ENCODE measurements at regions not wholly inside any gene's neighbourhood (a gene's known extent, or its start where the extent isn't known, plus 50 kb on each side); places are given as distances from the start of the nearest gene placed in this dataset.

GRCh38 chr12:69097619-69098368 lies 141.6 kb upstream of the CPSF6 start:
- no peak for DNase-seq

- no peak for DNase-seq
Measured at GRCh38 chr12:69099201-69099837, 140.1 kb upstream of the CPSF6 start.

GRCh38 chr12:69101505-69101904 lies 137.9 kb upstream of the CPSF6 start:
- DNase-seq: no peak

- no peak for DNase-seq
Measured at GRCh38 chr12:69102856-69103255, 136.5 kb upstream of the CPSF6 start.

GRCh38 chr12:69105101-69105962 lies 134.0 kb upstream of the CPSF6 start:
- DNase-seq: no peak

- no peak for DNase-seq
Measured at GRCh38 chr12:69106482-69107118, 132.8 kb upstream of the CPSF6 start.

GRCh38 chr12:69107541-69107940 lies 131.8 kb upstream of the CPSF6 start:
- DNase-seq: no peak

- DNase-seq: no peak
Measured at GRCh38 chr12:69108037-69108436, 131.3 kb upstream of the CPSF6 start.

- DNase-seq: no peak
Measured at GRCh38 chr12:69112616-69113015, 126.8 kb upstream of the CPSF6 start.

- no peak for DNase-seq
Measured at GRCh38 chr12:69115099-69115498, 124.3 kb upstream of the CPSF6 start.

GRCh38 chr12:69115951-69116350 lies 123.4 kb upstream of the CPSF6 start:
- DNase-seq: no peak

GRCh38 chr12:69117566-69118266 lies 121.7 kb upstream of the CPSF6 start:
- no peak for DNase-seq

- no peak for DNase-seq
Measured at GRCh38 chr12:69118516-69118915, 120.9 kb upstream of the CPSF6 start.

- no peak for DNase-seq
Measured at GRCh38 chr12:69119770-69120169, 119.6 kb upstream of the CPSF6 start.

- no peak for DNase-seq
Measured at GRCh38 chr12:69120354-69120753, 119.0 kb upstream of the CPSF6 start.

- no peak for DNase-seq
Measured at GRCh38 chr12:69123311-69123710, 116.1 kb upstream of the CPSF6 start.

- DNase-seq: no peak
Measured at GRCh38 chr12:69123919-69124638, 115.3 kb upstream of the CPSF6 start.

- DNase-seq: no peak
Measured at GRCh38 chr12:69129017-69129416, 110.4 kb upstream of the CPSF6 start.

- no peak for DNase-seq
Measured at GRCh38 chr12:69129564-69129963, 109.8 kb upstream of the CPSF6 start.

GRCh38 chr12:69130064-69130463 lies 109.3 kb upstream of the CPSF6 start:
- no peak for DNase-seq

- no peak for DNase-seq
Measured at GRCh38 chr12:69131077-69131476, 108.3 kb upstream of the CPSF6 start.
